Endometrium (tissue), 2 donors: ENCODE measurements at regions not wholly inside any gene's neighbourhood (a gene's known extent, or its start where the extent isn't known, plus 50 kb on each side); places are given as distances from the start of the nearest gene placed in this dataset.

Source experiments
- FAIRE-seq: peaks from 2 replicates; lab custom pipeline; 2012; peaks lifted over from hg19 to GRCh38; lab: Jason Lieb, UNC
- donor health status: control.
- donor health status: control.

DNA sequence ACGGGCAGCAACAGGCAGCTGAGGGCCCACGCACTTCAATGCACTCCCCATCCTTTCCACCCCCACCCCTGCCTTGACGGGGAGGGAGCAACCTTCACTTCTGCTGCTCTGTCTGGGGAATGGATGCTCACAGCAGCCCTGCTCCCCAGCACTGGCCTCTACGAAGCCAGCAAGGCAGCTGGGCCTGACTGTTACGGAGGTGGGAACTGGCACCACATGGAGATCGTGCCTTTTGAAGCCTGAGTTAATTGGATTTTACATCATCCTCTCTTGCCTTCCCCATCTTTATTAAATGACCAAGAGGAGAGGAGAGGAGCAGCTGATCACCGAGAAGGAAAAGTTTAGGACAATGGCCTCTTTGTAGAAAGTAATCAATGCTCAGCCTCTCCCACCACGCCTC lies 187.0 kb upstream of the RPL38 start:
- FAIRE-seq = no peak

DNA sequence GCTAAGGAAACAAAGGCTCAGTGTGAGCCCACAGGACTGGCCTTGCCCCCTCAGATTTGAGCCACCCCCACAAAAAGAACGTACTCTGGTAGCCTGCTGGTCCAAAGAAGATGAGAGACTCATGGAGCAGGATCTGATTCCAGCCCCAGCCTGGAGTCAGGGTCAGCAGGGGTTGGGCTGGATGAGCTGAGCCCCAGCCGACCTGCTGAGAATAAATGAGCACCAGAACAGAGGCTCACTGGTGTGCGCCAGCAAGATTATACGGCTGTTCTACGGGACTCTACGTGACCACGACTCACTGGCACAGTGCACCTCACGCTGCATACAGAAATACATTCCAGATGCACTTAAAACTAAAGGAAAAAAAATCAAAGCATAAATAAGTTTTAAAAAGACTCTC lies 186.0 kb upstream of the RPL38 start:
- no peak for FAIRE-seq

GRCh38 chr17:74018115-74018514 lies 185.4 kb upstream of the RPL38 start:
- no peak for FAIRE-seq

DNA sequence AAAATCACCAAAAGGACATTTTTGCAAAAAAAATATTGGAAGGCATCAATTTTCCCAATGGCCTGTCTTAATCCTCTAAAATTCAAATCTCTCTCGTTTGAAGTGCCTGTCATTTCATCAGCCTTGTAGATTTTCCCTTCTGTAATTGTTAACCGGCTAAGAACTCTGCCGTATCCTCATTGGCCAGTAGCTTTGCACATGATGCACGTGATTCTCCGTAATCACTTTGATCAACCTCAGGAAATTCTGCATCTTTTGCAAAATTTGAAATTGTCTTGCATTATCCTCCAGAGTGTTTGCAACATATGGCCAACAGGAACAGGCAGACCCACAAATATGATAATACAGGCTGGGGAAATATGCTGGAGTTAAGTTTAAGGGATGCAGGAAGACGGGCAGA lies 184.2 kb upstream of the RPL38 start:
- no peak for FAIRE-seq

- no peak for FAIRE-seq
Measured at GRCh38 chr17:74019860-74020259, 183.6 kb upstream of the RPL38 start.

DNA sequence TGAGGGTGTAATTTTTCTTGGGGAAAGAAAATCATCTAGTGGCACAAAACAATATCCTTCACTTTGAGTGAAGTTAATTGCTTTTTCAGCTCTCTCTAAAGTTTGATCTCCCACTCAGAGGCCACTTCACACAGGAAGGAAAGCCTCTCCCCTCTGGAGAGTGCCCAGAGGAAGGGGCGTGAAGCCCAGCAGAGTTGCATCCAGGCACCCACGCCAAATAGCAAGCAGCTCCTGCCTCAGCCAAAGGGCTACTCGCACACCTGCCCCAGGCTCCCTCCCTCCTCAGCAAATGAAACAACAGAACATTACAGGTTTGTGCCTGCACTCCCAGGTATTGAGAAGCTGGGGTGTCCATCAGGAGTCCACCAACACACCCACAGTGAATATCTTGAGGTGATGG lies 183.0 kb upstream of the RPL38 start:
- no peak for FAIRE-seq

DNA sequence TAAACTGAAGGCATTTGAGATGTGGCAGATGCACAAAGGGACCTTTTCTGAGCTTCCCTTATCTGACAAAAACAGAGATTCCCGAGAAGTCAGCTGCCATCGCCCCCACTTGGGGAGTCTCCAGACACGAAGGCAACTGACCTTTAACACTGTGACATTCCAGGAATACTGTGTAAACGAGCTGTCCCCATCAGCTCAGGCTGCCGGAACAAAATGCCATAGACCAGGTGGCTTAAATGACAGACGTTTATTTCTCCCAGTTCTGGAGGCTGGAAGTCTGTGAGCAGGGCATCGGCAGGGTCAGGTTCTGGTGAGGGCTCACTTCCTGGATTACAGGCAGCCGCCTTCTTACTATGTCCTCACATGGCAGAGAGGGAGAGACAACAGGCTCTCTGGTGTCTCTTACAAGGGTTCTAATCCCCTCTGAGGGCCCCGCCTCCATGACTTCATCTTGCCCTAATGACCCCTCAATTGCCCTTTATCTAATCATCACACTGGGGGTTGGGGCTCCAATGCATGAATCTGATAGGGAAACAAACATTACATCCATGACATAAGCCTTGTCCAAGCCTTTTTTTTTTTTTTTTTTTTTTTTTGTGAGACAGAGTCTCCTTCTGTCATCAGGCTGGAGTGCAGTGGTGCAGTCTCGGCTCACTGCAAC lies 178.5 kb upstream of the RPL38 start:
- no peak for FAIRE-seq

- FAIRE-seq = no peak
Measured at GRCh38 chr17:74027444-74027843, 176.0 kb upstream of the RPL38 start.

DNA sequence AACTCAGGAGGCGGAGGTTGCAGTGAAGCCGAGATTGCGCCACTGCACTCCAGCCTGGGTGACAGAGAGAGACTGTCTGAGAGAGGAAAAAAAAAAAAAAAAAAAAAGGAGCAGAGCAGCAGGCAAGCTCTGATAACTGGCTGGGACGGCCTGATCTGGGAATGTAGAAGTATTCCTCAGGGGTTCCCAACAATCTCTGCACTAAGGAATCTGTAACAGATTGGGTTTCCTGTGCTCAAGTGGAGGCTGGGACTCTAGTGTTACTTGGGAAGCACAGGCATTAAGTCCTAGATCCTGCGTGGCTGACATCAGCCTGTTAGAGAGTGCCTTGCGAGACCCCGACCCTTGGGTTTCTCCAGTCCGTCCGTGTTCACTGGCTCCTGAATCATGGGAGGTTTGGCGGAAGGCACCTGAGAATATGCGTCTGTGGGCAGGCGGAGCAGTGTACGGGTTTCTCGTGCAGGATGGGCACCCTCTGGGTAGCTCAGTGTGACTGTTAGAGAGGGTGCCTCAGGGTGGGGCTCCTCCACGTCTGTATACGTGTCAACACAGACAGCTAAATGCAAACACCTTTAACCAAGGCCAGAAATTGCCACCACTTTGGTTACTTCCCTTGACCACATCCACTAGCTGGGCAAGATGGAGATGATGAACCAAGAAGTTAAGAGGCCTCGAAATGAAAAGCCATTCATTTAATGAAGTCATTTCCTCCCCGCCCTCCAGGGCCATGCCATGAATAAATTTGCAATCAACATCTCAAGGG lies 174.9 kb upstream of the RPL38 start:
- no peak for FAIRE-seq

GRCh38 chr17:74031316-74032090 lies 172.0 kb upstream of the RPL38 start:
- no peak for FAIRE-seq

DNA sequence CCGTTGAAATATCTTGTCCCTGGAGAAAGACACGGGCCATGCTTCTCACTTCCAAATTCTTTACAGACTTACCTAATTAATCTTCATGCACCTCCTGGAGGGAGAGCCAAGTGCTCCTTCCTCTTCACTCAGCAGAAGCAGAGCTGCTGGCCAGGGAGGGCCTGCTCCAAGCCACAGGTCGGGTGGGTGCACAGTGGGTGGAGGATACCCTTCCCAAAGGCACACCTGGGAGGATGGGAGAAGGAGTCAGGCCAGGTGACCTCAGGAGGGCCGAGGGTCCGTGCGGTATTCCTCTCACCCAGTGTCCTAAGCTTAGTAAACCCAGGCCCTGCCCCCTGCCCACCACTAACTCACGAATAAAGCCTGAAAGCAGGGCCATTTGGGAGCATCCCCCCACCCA lies 171.3 kb upstream of the RPL38 start:
- no peak for FAIRE-seq

DNA sequence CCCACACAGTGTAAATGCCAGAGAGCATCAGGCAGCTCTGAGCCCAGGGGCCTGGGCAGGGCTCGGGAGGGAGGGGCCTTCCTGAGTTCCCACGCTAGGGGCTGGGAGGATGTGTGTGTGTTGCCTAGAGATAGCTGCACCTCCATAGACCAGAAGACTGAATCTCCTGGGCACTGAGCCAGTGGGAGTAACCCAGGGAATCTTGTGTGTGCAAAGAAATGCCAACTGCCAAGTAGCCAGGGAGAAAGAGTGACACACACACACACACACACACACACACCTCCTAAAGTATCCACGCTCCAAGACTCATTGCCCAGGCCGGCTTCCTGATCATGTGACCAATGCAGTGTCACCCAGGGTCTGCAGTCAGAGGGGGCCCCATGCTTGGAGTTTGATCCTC lies 166.2 kb upstream of the RPL38 start:
- FAIRE-seq = no peak

- FAIRE-seq = no peak
Measured at GRCh38 chr17:74040291-74040690, 163.2 kb upstream of the RPL38 start.

DNA sequence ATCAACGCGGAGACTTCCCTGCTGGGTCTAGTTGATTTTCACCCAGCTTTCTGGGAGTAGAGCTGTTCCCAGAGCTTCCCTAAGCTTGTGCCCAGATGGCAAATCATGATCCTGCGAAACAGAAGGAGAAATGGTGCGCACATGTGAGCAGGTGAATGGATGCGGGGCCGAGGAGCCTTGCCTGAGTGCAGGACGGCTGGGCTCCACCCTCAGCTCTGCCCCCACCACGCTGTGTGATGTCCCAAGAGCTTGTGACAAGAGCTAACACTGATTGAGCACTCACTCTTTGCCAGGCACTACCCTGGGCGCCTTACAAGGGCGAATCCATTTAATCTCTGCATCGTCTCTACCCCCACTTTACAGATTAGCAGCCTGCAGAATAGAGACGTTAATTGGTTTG lies 162.7 kb upstream of the RPL38 start:
- no peak for FAIRE-seq

DNA sequence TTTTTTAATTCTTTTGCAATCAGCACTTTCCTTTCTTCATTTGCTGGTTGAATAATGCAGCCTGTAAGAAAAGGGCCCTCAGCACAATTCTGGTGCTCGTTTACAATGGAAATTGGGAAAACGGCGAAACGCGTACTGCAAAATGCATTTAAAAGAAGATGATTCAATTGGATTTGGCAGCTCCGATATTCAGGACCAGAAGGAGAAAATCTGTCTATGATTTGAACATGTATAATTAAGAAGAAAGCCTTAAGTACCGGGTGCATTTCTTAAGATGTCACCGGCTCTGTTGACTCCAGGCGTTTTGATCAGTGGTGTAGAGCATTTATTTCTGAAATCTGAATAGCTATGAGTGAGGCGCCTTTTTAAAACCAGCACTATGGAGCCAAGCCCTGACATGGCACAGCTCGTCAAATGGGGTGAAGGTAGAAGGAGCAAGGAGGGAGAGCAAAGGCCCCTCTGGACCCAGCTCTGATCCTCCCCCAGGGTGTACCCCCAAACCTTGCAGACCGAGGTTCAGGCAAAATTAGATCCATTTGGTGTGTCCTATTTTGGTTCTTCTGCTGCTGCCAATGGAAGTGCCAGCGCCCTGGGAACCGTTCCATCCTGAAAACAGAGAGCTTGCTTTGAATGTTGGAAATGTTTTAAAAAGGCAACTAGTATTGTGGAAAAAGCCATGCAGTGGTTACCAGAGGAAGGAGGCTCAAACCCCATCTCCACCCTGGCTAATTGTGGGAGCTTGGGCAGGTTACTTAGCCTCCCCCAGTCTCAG lies 161.4 kb upstream of the RPL38 start:
- no peak for FAIRE-seq

- no peak for FAIRE-seq
Measured at GRCh38 chr17:74042744-74043486, 160.6 kb upstream of the RPL38 start.

DNA sequence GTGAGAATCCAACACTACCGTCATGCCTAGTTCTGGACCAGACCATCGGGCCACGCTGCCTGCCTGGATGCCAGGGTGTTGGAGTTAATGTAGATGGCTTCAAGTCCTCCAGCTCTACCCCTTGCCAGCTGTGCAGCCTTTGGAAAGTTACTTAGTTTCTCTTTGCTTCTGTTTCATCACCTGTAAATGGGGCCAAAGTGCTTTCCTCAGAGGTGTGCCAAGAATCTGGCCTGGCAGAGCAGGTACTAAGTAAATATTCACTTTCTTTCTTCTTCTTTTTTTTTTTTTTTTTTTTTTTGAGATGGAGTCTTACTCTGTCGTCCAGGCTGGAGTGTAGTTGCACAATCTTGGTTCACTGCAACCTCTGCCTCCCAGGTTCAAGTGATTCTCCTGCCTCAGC lies 159.5 kb upstream of the RPL38 start:
- no peak for FAIRE-seq

DNA sequence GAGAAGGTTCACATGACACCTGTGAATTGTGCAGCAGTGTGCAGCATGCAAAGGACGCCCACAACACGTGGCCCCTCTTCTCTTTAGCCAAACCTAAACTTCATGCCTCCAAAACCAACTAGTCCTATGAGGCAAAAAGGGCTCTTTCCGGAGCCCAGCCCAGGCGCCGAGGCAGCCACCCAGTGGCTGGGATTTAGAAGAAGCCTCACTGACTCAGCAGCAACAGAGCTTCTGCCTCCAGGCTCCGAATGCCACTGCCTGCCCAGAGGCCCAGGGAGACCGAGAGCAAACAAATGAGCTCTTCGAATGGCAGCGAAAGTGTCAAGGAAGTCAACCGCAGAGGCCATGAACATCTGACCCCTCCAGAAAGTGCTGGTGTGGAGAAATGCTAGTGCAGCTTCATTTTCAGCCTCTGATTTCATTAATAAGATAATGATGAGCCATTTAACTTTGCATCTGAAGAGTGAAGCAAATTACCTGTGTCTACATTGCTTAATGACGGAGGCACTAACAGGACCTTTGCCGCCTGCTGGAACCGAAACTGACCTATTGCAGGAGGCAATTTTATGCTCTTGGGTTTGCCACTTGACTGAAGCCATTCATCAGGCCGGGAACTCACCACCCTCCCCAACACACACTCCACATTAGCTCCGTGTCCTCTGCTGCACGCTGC lies 157.7 kb upstream of the RPL38 start:
- no peak for FAIRE-seq

DNA sequence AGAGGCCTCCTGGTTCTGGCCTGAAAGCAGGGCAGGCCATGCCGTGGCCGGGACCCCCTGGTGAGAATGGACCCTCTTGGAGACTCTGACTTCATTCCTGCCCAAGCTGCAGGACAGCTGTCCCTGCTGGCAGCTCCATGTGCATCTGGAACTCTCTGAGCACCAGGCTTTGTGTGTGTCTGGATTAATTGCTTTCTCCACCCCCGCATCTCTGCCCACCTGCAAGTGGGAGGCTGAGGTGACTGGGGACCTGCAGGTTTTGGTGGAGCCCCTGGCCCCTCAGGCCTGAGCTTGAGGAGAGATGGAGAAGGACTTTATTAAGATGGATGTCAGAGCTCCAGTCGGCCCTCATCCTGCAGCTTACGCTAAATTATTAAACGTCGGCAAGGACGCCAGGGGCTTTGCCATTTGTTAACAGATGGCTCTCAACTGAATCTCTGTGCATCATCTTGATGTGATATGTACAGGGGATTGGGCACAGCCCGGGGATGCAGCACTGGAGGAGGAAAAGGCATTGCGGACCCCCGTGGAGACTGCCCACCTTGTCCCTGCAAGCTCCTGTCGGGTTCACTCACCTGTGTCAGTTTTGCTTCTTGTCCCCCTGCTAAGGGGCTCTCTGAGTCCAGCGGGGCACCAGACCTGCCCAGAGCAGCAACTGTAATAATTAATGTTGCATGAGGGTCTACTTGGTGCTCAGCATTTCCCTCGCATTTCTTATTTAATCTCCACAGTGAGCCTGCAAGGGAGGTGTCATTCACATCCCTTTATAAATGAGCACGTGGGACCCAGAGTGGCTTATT lies 154.1 kb upstream of the RPL38 start:
- no peak for FAIRE-seq

- no peak for FAIRE-seq
Measured at GRCh38 chr17:74049967-74050458, 153.5 kb upstream of the RPL38 start.
